Keratinocyte (primary cell): ENCODE measurements at regions not wholly inside any gene's neighbourhood (a gene's known extent, or its start where the extent isn't known, plus 50 kb on each side); places are given as distances from the start of the nearest gene placed in this dataset.

Source experiments
- EZH2 ChIP-seq: IDR thresholded peaks from one replicate; pipeline ENCODE4 v1.6.1; 2012; ENCODE audit warnings: inconsistent platforms, mild to moderate bottlenecking, low read length, moderate library complexity
- TF ChIP-seq, protein P1 (sequence below), 3 experiments: IDR thresholded peaks in 1 of 3; conservative IDR thresholded peaks in 1 of 3; optimal IDR thresholded peaks in 1 of 3; 2 replicates in 2 of 3; 3 replicates in 1 of 3; pipeline versions ENCODE3 to v1.5.1; 2011; ENCODE audit warnings: low read length in 3 of 3, mild to moderate bottlenecking in 3 of 3, moderate library complexity in 2 of 3, control low read depth in 1 of 3, inconsistent platforms in 1 of 3; ENCODE audit not compliant: insufficient read depth in 2 of 3; ENCODE audit errors: extremely low read depth in 1 of 3

DNA sequence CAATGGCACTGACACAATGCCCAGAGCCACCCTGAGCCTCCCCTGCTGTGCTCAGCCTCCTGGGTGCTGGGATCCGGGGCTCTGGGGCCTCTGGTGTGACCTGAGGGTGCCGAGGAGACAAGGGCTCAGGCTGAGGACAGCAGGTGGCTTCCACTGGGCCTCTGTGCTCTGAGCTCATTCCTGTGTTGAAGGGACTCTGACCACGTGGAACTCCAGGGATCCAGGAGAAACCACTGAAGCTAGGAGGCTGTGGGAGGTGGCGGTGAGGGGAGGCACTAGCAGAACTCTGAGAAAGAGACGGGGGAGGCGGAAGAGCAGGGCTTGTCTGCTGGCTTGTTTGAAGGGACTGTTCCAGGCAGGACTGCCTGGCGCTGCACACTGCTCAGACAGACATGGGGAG, 318.7 kb upstream of the IRX1 start:
- TF ChIP-seq, protein P1, sequence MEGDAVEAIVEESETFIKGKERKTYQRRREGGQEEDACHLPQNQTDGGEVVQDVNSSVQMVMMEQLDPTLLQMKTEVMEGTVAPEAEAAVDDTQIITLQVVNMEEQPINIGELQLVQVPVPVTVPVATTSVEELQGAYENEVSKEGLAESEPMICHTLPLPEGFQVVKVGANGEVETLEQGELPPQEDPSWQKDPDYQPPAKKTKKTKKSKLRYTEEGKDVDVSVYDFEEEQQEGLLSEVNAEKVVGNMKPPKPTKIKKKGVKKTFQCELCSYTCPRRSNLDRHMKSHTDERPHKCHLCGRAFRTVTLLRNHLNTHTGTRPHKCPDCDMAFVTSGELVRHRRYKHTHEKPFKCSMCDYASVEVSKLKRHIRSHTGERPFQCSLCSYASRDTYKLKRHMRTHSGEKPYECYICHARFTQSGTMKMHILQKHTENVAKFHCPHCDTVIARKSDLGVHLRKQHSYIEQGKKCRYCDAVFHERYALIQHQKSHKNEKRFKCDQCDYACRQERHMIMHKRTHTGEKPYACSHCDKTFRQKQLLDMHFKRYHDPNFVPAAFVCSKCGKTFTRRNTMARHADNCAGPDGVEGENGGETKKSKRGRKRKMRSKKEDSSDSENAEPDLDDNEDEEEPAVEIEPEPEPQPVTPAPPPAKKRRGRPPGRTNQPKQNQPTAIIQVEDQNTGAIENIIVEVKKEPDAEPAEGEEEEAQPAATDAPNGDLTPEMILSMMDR (optimal IDR thresholded peaks at IDR 0.05 in 1 of 3, IDR thresholded peaks at IDR 0.05 in 1 of 3, conservative IDR thresholded peaks at IDR 0.05 in 1 of 3; ENCODE audit: extremely low read depth in 1 of 3, insufficient read depth in 2 of 3, low read length in 3 of 3) = no peak
- no peak for TF ChIP-seq EZH2
